K562 (cell line): ENCODE measurements at regions not wholly inside any gene's neighbourhood (a gene's known extent, or its start where the extent isn't known, plus 50 kb on each side); places are given as distances from the start of the nearest gene placed in this dataset.
"Not testable (repeated sequence)": the region's sequence is repeated elsewhere in the genome, so short reads cannot be mapped to it uniquely, and the experiment has no call there.

ENCODE experiments used
- ATAC-seq: fragments of 200-7000 bp; cut with Tn5 transposase; 3 replicates; pipeline ENCODE4 v1.9.1; 2020; ENCODE audit warnings: moderate library complexity
- BruUV-seq: library from RNA; stranded (reverse); fragments of 400-500 nt; replicated peaks from 2 replicates; lab custom pipeline; 2021; lab: Mats Ljungman, UMichigan
- CTCF ChIA-PET: fragments of 300-600 bp; formaldehyde crosslinking; extraction: SDS; loops from one replicate; lab custom pipeline; 2021; ENCODE audit warnings: low intra/inter-chr PET ratio; lab: Yijun Ruan, JAX
- POLR2A ChIA-PET: fragments of 300-600, 350-650 bp; sonication (Branson Sonifier 250); formaldehyde crosslinking; extraction: SDS; loops from one replicate; lab custom pipeline; 2021; ENCODE audit warnings: antibody characterized with exemption, inconsistent platforms; lab: Yijun Ruan, JAX
- DNase-seq, 4 experiments: peaks; one replicate each; pipeline versions ENCODE4 v3.0.0 to v3.0.0-alpha.2; 2011 to 2018; ENCODE audit warnings: low spot score in 3 of 4, mixed read lengths in 3 of 4; ENCODE audit errors: extremely low read depth in 1 of 4
- FAIRE-seq: peaks from 2 replicates; lab custom pipeline; 2011; peaks lifted over from hg19 to GRCh38; lab: Jason Lieb, UNC
- H2AFZ ChIP-seq: 2 replicates; pipeline ENCODE4 v1.6.0; 2011; ENCODE audit warnings: low read depth, low read length, control low read depth, inconsistent platforms
- H3K27ac ChIP-seq: fragments of 200-600 bp; 3 replicates; pipeline ENCODE4 v1.8.0; 2011; ENCODE audit warnings: low read depth, mild to moderate bottlenecking, control low read depth, inconsistent platforms, low read length, moderate library complexity, mixed read lengths; ENCODE audit errors: extremely low read depth
- H3K27me3 ChIP-seq, 2 experiments: fragments of 300-600 bp in 1 of 2; 2 replicates in 1 of 2; 3 replicates in 1 of 2; pipeline versions ENCODE4 v1.6.0 to v1.8.0; 2011; ENCODE audit warnings: inconsistent platforms in 2 of 2, low read length in 2 of 2, mild to moderate bottlenecking in 1 of 2, mixed read lengths in 1 of 2, moderate library complexity in 1 of 2; ENCODE audit not compliant: control insufficient read depth in 2 of 2, insufficient read depth in 2 of 2
- H3K36me3 ChIP-seq: fragments of 300-600 bp; 3 replicates; pipeline ENCODE4 v1.8.0; 2011; ENCODE audit warnings: mild to moderate bottlenecking, low read length, inconsistent platforms; ENCODE audit not compliant: control insufficient read depth, insufficient read depth
- H3K4me1 ChIP-seq, 2 experiments: fragments of 200-600 bp in 1 of 2; replicated peaks in 1 of 2; 2 replicates in 1 of 2; 3 replicates in 1 of 2; pipeline versions ENCODE4 v1.5.1 to v1.8.0; 2011; ENCODE audit warnings: inconsistent platforms in 2 of 2, low read length in 2 of 2, mild to moderate bottlenecking in 1 of 2, mixed read lengths in 1 of 2, moderate library complexity in 1 of 2; ENCODE audit not compliant: control insufficient read depth in 2 of 2, insufficient read depth in 2 of 2
- H3K4me2 ChIP-seq: 2 replicates; pipeline ENCODE4 v1.6.1; 2011; ENCODE audit warnings: low read length, control low read depth, inconsistent platforms, mixed read lengths; ENCODE audit not compliant: insufficient read depth
- H3K4me3 ChIP-seq: fragments of 200-600 bp; sonication (generic), shearing (Covaris generic); 2 replicates; pipeline ENCODE4 v1.5.1; 2016; ENCODE audit warnings: control low read depth, inconsistent platforms
- H3K79me2 ChIP-seq: fragments of 200-600 bp; 3 replicates; pipeline ENCODE4 v1.8.0; 2011; ENCODE audit warnings: low read length, inconsistent platforms; ENCODE audit not compliant: control insufficient read depth, insufficient read depth
- H3K9ac ChIP-seq, 2 experiments: 2 replicates each; pipeline versions ENCODE4 v1.6.0 to v1.6.1; 2011; ENCODE audit warnings: low read depth in 2 of 2, low read length in 2 of 2, control low read depth in 1 of 2, inconsistent platforms in 1 of 2, mild to moderate bottlenecking in 1 of 2, mixed read lengths in 1 of 2; ENCODE audit not compliant: insufficient read depth in 1 of 2
- H3K9me1 ChIP-seq: one replicate; pipeline ENCODE4 v1.6.0; 2011; ENCODE audit warnings: inconsistent platforms, mild to moderate bottlenecking, low read length, moderate library complexity; ENCODE audit not compliant: control insufficient read depth, insufficient read depth
- H3K9me3 ChIP-seq: replicated peaks from 2 replicates; pipeline ENCODE4 v1.5.1; 2011; ENCODE audit warnings: low read depth, low read length, inconsistent platforms; ENCODE audit not compliant: control insufficient read depth, insufficient read depth
- H4K20me1 ChIP-seq: replicated peaks from 2 replicates; pipeline ENCODE4 v1.6.1; 2011; ENCODE audit warnings: low read length, inconsistent platforms, mixed read lengths; ENCODE audit not compliant: control insufficient read depth, insufficient read depth
- WGBS: fragments of 100-300 bp; shearing (Covaris generic); methylation state at CpG from one replicate; pipeline ENCODE4 v1.1.6; 2016; ENCODE audit warnings: low coverage, mixed read lengths; ENCODE audit not compliant: insufficient coverage; ENCODE audit errors: missing lambda C conversion rate; 5-methylcytosine and 5-hydroxymethylcytosine counted together
- in situ Hi-C: fragments of 300-500 bp; cut with MboI; formaldehyde crosslinking; loops from 4 replicates; pipeline ENCODE4 v1.15.0; 2018; ENCODE audit warnings: inconsistent platforms, mixed read lengths
- intact Hi-C: fragments of 100-400 bp; cut with micrococcal nuclease; formaldehyde crosslinking; loops from 2 replicates; pipeline ENCODE4 v1.14.2; 2022

DNA sequence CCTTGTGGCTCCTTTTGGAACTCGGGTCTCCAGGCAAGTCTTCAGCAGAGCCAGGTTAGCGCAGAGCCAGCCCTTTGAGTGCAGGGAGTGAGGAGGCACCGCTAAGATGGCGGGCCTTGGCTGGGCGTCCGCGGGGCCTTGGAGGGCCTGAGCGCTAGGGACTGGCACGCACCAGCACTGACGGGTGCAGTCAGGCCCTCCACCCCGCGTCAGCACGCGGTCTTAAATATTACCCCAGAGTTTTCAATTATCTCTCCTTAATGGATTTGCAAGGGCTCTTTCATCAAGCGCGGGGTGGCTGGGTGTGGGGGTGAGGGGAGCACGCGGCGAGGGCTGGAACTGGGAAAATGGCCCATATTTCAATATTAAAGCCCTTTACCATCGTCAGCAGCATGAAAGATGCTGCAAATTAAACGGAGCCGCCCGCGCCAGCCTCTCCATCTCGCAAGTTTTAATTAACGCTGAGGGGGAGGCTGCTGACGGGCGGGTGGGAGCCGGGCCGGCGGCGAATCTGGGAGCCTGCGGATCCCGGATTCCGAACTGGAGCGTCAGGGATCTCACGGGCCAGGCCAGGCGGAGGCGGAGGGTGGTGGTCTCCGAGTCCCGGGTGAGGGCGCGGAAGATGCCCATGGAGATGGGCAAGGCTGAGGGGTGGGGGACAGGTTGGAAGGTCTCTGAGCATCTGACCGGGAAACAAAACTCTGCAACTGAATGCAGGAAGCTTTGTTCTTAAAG is 1690.4 kb upstream of the DEFB115 start:
- H3K79me2 ChIP-seq, DNase-seq, H3K9me3 ChIP-seq, H3K4me1 ChIP-seq, in situ Hi-C loops, H3K9ac ChIP-seq, H3K36me3 ChIP-seq, H3K27me3 ChIP-seq, H3K9me1 ChIP-seq, POLR2A ChIA-PET, intact Hi-C loops, H3K4me3 ChIP-seq, H2AFZ ChIP-seq, ATAC-seq, CTCF ChIA-PET, FAIRE-seq, BruUV-seq, H3K4me2 ChIP-seq, H3K27ac ChIP-seq, H4K20me1 ChIP-seq: not testable (repeated sequence)
- WGBS, result no CpG with 5 or more reads among the region's 44 CpGs

DNA sequence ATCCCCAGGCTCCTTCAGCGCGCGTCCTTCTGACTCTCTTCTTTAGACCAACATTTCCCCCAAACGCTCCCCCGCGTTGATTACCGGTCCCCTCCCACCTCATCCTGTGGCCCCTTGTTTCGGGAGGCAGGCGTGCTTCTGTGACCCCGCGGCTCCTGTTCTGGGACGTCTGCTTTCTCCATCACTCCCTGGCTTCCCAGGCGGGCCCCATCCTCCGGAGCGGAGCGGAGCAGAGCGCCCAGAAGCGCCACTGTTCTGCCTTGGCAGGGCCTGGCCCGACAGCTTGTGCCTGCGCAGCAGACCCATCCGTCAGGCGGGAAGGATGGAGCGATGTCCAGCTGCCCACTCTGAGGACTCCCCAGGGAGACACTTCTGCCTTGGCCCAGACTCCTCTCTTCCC is 1689.8 kb upstream of the DEFB115 start:
- H3K36me3 ChIP-seq, POLR2A ChIA-PET, H3K4me1 ChIP-seq, H3K4me2 ChIP-seq, ATAC-seq, H3K27ac ChIP-seq, H3K27me3 ChIP-seq, intact Hi-C loops, FAIRE-seq, H3K9ac ChIP-seq, CTCF ChIA-PET, BruUV-seq, DNase-seq, H4K20me1 ChIP-seq, H3K4me3 ChIP-seq, H3K9me3 ChIP-seq, H2AFZ ChIP-seq, in situ Hi-C loops, H3K9me1 ChIP-seq, H3K79me2 ChIP-seq: not testable (repeated sequence)
- WGBS, result 0% methylated on average over 3 of the region's 23 CpGs

DNA sequence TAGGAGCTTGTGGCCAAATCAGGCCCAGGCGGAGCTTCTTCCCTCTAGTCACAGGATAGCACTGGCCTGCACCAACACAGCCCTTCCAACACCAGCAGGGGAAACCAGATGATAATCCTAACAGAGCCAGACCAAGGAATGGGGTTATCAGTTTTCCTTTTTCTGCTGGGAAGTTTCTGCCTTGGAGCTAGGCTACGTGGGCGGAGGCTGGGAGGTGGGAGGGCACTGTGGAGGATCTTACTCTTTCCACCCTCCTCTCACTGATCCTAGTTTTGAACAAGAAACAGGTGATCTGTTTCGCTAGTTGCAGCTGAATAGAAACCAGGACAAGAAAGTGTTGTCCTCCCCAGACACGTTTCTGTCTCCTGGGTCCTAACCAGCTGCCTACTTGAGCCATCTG is 1687.3 kb upstream of the DEFB115 start:
- POLR2A ChIA-PET, in situ Hi-C loops, H2AFZ ChIP-seq, H3K79me2 ChIP-seq, DNase-seq, FAIRE-seq, H4K20me1 ChIP-seq, intact Hi-C loops, H3K9me1 ChIP-seq, H3K36me3 ChIP-seq, BruUV-seq, CTCF ChIA-PET, H3K9ac ChIP-seq, ATAC-seq, H3K27ac ChIP-seq, H3K4me1 ChIP-seq, H3K4me3 ChIP-seq, H3K4me2 ChIP-seq, H3K27me3 ChIP-seq, H3K9me3 ChIP-seq: not testable (repeated sequence)
- WGBS, result 0% methylated on average over 2 of the region's 5 CpGs
